Ovary (tissue), 7 donors: ENCODE measurements at regions not wholly inside any gene's neighbourhood (a gene's known extent, or its start where the extent isn't known, plus 50 kb on each side); places are given as distances from the start of the nearest gene placed in this dataset.
"Not testable (repeated sequence)": the region's sequence is repeated elsewhere in the genome, so short reads cannot be mapped to it uniquely, and the experiment has no call there.

Experiments
- DNase-seq, 5 donors: peaks; one replicate each; pipeline ENCODE4 v3.0.0-alpha.2; 2019 to 2020
- H3K27ac ChIP-seq, 2 donors: fragments of 200-600 bp; one replicate each; pipeline versions ENCODE4 v1.5.1 to v1.8.0; 2019 to 2022
- H3K27me3 ChIP-seq: fragments of 200-600 bp; one replicate; pipeline ENCODE4 v1.8.0; 2022
- H3K36me3 ChIP-seq: fragments of 200-600 bp; sonication (generic); one replicate; pipeline ENCODE4 v1.5.1; 2019
- H3K4me1 ChIP-seq: one replicate; pipeline ENCODE4 v1.8.1; 2013; ENCODE audit warnings: mild to moderate bottlenecking, moderate library complexity; ENCODE audit not compliant: insufficient read depth
- H3K4me3 ChIP-seq: fragments of 200-600 bp; sonication (generic); one replicate; pipeline ENCODE4 v1.5.1; 2017
- H3K9me3 ChIP-seq, 2 donors: fragments of 200-600 bp in 1 of 2; sonication (generic) in 1 of 2; one replicate each; pipeline versions ENCODE4 v1.5.1 to v1.8.1; 2013 to 2019; ENCODE audit warnings: mild to moderate bottlenecking in 1 of 2, moderate library complexity in 1 of 2
- EP300 ChIP-seq: sonication (generic); formaldehyde crosslinking; IDR thresholded peaks from one replicate; pipeline ENCODE4 v1.6.1; 2017; ENCODE audit warnings: antibody characterized with exemption
- POLR2A ChIP-seq: fragments of 450-650 bp; IDR thresholded peaks from one replicate; pipeline ENCODE4 v1.6.1; 2017; ENCODE audit warnings: antibody characterized with exemption, mild to moderate bottlenecking, moderate library complexity
- WGBS, 3 donors: extraction: QIAGEN DNeasy Blood & Tissue Kit in 1 of 3; methylation state at CpG; one replicate each; pipeline versions ENCODE4 v1.1.5 to v1.1.7; 2013 to 2017; 5-methylcytosine and 5-hydroxymethylcytosine counted together
- intact Hi-C, 4 donors: fragments of 100-400 bp; cut with DNase I; formaldehyde crosslinking; loops; one replicate each; pipeline versions ENCODE4 v1.11.0 to v1.15.1; 2022 to 2023
- TF ChIP-seq, protein P1 (sequence below), 3 donors: fragments of 450-650 bp in 2 of 3; fragments of 200-600 bp in 1 of 3; IDR thresholded peaks; one replicate each; pipeline versions ENCODE4 v1.5.1 to v1.8.0; 2016 to 2022; ENCODE audit warnings: antibody characterized with exemption in 3 of 3, mild to moderate bottlenecking in 1 of 3
- donor health status: DM: no; HTN: no; CAD: no; lungs with moderate emphysema.
- donor health status: DM: no; HTN: no; CAD: no.
- donor health status: Bipolar disorder and iron deficiency.
- donor health status: DM: no; HTN: no; CAD: no.
- donor health status: DM: yes; HTN: yes; CAD: no.

DNA sequence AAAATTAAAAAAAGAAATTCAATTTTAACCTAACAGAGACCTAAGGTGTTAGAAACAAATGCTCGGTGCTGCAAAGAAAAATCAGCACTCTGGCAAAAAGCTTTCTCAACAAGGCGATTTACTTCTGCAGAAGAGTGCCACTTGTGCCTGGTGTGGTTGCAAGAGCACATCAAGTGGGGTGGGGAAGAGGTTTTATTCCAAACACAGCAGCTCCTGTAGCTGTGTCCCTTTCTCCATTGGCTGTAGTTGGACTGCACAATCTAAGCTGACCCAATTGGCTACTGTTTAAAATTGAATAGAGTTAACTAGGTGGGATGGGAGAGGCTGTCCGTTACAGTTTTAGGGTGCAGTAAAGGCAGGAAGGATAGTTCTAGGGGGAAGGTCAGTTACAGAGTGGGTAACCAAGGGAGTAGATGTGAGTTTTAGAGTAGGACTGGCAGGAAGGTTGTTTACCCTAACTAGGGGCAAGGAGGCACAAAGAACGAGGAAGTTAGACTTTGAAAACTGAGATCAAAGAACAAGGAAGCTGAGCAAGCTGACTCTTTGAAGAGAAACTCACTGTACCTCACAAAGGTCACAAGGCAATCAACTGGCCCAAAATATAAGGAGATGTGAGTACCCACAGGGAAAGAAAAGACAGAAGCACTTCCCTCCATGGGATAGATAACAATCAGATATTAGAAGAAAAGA, 145.7 kb downstream of the LIG4 start:
- 61 to 67% (median 65%) methylated on average over 4 of the region's 4 CpGs for WGBS, 3 donors
- Histone ChIP-seq H3K9me3 (no peaks in the 10 kb centered on the region), H3K36me3 (no peaks in the 10 kb centered on the region), H3K27me3 (no peaks in the 10 kb centered on the region), H3K4me1 (no peaks in the 10 kb centered on the region), H3K4me3 (no peak overlapping the region), H3K27ac (no peak overlapping the region)
- intact Hi-C loops, result no loop called here
- DNase-seq, result no peak
- TF ChIP-seq POLR2A (no peak), EP300 (no peak)

DNA sequence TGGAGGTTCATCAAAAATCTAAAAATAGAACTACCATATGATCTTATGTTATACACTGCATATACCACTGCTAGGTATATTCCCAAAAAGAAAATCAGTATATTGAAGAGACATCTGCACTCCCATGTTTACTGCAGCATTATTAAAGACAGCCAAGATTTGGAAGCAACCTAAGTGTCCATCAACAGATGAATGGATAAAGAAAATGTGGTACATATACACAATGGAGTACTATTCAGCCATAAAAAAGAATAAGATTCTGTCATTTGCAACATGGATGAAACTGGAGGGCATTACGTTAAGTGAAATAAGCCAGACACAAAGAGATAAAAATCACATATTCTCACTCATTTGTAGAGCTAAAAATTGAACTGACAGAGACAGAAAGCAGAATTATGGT, 151.0 kb downstream of the LIG4 start:
- WGBS, 3 donors, result 53 to 57% (median 55%) methylated on average over 1 of the region's 1 CpG
- H3K27ac ChIP-seq, H3K27me3 ChIP-seq, DNase-seq, H3K4me1 ChIP-seq, H3K9me3 ChIP-seq, intact Hi-C loops, H3K36me3 ChIP-seq, H3K4me3 ChIP-seq: not testable (repeated sequence)

DNA sequence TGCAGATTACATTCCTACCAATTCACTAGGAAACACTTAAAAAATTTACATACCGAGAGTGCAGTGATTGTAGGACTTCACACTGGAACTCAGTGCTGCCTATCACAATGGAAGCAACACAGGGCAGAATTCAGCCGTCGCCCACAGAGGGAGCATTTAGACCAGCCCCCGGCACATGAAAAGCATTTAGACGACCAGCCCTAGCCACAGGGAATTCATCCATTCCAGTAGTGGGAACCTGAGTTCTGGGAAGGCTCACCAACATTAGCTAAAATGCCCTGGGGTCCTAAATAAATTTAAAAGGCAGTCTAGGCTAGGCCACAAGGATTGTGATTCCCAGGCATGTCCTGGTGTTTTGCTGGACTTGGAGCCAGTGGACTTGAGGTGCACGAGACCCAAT, 155.2 kb downstream of the LIG4 start:
- Histone ChIP-seq H3K4me3 (no peak overlapping the region), H3K36me3 (no peaks in the 10 kb centered on the region), H3K27ac (no peak overlapping the region), H3K4me1 (no peaks in the 10 kb centered on the region), H3K27me3 (no peaks in the 10 kb centered on the region), H3K9me3 (no peaks in the 10 kb centered on the region)
- TF ChIP-seq, protein P1, sequence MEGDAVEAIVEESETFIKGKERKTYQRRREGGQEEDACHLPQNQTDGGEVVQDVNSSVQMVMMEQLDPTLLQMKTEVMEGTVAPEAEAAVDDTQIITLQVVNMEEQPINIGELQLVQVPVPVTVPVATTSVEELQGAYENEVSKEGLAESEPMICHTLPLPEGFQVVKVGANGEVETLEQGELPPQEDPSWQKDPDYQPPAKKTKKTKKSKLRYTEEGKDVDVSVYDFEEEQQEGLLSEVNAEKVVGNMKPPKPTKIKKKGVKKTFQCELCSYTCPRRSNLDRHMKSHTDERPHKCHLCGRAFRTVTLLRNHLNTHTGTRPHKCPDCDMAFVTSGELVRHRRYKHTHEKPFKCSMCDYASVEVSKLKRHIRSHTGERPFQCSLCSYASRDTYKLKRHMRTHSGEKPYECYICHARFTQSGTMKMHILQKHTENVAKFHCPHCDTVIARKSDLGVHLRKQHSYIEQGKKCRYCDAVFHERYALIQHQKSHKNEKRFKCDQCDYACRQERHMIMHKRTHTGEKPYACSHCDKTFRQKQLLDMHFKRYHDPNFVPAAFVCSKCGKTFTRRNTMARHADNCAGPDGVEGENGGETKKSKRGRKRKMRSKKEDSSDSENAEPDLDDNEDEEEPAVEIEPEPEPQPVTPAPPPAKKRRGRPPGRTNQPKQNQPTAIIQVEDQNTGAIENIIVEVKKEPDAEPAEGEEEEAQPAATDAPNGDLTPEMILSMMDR (IDR thresholded peaks at IDR 0.05), result no peak
- DNase-seq, result no peak
- WGBS, 3 donors, result 68 to 77% (median 73%) methylated on average over 6 of the region's 6 CpGs
- intact Hi-C loops, result no loop called here

DNA sequence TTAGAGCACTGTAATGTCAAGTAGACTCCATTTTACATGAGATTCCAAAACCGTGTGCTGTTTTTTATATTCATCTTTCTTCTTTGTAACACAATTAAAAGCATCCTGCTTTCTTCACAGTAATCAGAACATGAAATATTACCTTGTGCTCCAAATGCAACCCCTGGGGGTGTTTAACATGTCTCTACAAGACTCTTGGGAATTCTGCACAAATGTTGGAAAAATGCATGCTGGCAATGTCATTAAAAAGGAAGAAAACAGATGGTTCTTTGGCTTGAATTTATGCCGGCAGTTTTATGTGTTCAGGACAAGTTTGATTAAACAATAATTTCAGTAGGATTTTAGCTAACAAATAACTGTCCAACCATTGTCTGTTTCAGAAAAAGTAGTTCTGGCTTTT, 159.1 kb downstream of the LIG4 start:
- intact Hi-C loops, result no loop called here
- Histone ChIP-seq H3K36me3 (no peaks in the 10 kb centered on the region), H3K27ac (no peak overlapping the region), H3K27me3 (no peaks in the 10 kb centered on the region), H3K4me3 (no peak overlapping the region), H3K4me1 (no peaks in the 10 kb centered on the region), H3K9me3 (no peaks in the 10 kb centered on the region)
- DNase-seq, result no peak
- no peak for TF ChIP-seq EP300
- TF ChIP-seq, protein P1 (IDR thresholded peaks at IDR 0.05), result no peak
- WGBS, 3 donors, result 12 to 26% (median 16%) methylated on average over 2 of the region's 2 CpGs

DNA sequence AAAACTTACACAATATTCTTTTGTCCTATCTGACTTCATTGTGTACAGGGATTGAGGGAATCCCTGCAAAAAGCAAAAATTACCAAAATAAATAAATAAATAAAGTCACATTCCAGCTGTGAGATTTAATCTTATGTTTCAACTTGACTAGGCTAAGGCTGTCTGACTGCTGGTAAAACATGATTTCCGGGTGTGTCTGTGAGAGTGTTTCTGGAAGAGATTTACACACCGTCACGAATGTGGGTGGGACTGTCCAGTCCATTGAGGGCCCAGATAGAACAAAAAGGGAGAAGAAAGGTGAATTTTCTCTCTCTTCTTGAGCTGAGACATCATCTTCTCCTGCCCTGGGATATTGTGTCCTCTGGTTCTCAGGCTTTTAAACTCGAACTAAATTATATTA, 166.1 kb downstream of the LIG4 start:
- H3K4me3 ChIP-seq, result no peak overlapping the region
- no peaks in the 10 kb centered on the region for H3K36me3 ChIP-seq
- H3K27ac ChIP-seq, result no peak overlapping the region
- H3K9me3 ChIP-seq, result no peaks in the 10 kb centered on the region
- TF ChIP-seq, protein P1 (IDR thresholded peaks at IDR 0.05), result no peak
- TF ChIP-seq EP300 (no peak), POLR2A (no peak)
- WGBS, 3 donors, result 43 to 52% (median 49%) methylated on average over 4 of the region's 4 CpGs
- no peak for DNase-seq
- H3K27me3 ChIP-seq, result no peaks in the 10 kb centered on the region
- H3K4me1 ChIP-seq, result no peaks in the 10 kb centered on the region
- intact Hi-C loops, result no loop called here
